Neural progenitor cell (in vitro differentiated cells): ENCODE measurements at regions not wholly inside any gene's neighbourhood (a gene's known extent, or its start where the extent isn't known, plus 50 kb on each side); places are given as distances from the start of the nearest gene placed in this dataset.

ENCODE experiments used
- CTCF ChIP-seq: fragments of 200-600 bp; sonication (generic); IDR thresholded peaks from 2 replicates; pipeline ENCODE4 v1.5.1; 2017; ENCODE audit warnings: antibody characterized with exemption, mild to moderate bottlenecking
- EZH2phosphoT487 ChIP-seq: fragments of 200-600 bp; sonication (generic); IDR thresholded peaks from 2 replicates; pipeline ENCODE4 v1.6.1; 2017; ENCODE audit warnings: antibody characterized with exemption

- TF ChIP-seq CTCF (no peak), EZH2phosphoT487 (no peak)
Measured at GRCh38 chr7:106423821-106424475, 139.2 kb upstream of the NAMPT start.
